Fibroblast of lung (primary cell): ENCODE measurements at regions not wholly inside any gene's neighbourhood (a gene's known extent, or its start where the extent isn't known, plus 50 kb on each side); places are given as distances from the start of the nearest gene placed in this dataset.

ENCODE experiments used
- DNase-seq, 2 donors: peaks; one replicate each; pipeline versions ENCODE4 v3.0.0 to v3.0.0-alpha.2; 2010; ENCODE audit warnings: low read depth in 2 of 2
- H2AFZ ChIP-seq: 2 replicates; pipeline ENCODE4 v1.5.1; 2012; ENCODE audit warnings: low read length, control low read depth, inconsistent platforms
- H3K27ac ChIP-seq: 2 replicates; pipeline ENCODE4 v1.5.1; 2011; ENCODE audit warnings: low read length, control low read depth; ENCODE audit not compliant: insufficient read depth
- H3K27me3 ChIP-seq: 2 replicates; pipeline ENCODE4 v1.5.1; 2011; ENCODE audit warnings: mild to moderate bottlenecking, low read length; ENCODE audit not compliant: control insufficient read depth, insufficient read depth
- H3K36me3 ChIP-seq: 2 replicates; pipeline ENCODE4 v1.5.1; 2011; ENCODE audit warnings: low read length; ENCODE audit not compliant: control insufficient read depth, insufficient read depth
- H3K4me1 ChIP-seq: 2 replicates; pipeline ENCODE4 v1.5.1; 2011; ENCODE audit warnings: low read length; ENCODE audit not compliant: control insufficient read depth, insufficient read depth; ENCODE audit errors: extremely low read depth
- H3K4me2 ChIP-seq: 2 replicates; pipeline ENCODE4 v1.5.1; 2011; ENCODE audit warnings: low read length, control low read depth; ENCODE audit not compliant: insufficient read depth; ENCODE audit errors: extremely low read depth
- H3K4me3 ChIP-seq, 4 experiments: fragments of 200-600 bp in 1 of 4; sonication (generic) in 1 of 4; replicated peaks in 1 of 4; 2 replicates each; pipeline ENCODE4 v1.5.1; 2011 to 2016; ENCODE audit warnings: low read length in 4 of 4, low read depth in 3 of 4, mild to moderate bottlenecking in 3 of 4, control low read depth in 2 of 4, inconsistent platforms in 1 of 4, mixed read lengths in 1 of 4; ENCODE audit not compliant: insufficient read depth in 1 of 4; ENCODE audit errors: control extremely low read depth in 1 of 4
- H3K79me2 ChIP-seq: 2 replicates; pipeline ENCODE4 v1.5.1; 2012; ENCODE audit warnings: mild to moderate bottlenecking, low read length, inconsistent platforms; ENCODE audit not compliant: control insufficient read depth, insufficient read depth
- H3K9ac ChIP-seq: 2 replicates; pipeline ENCODE4 v1.5.1; 2011; ENCODE audit warnings: mild to moderate bottlenecking, low read length, control low read depth; ENCODE audit not compliant: insufficient read depth
- H3K9me3 ChIP-seq: 2 replicates; pipeline ENCODE4 v1.5.1; 2012; ENCODE audit warnings: low read depth, low read length; ENCODE audit not compliant: control insufficient read depth, insufficient read depth
- H4K20me1 ChIP-seq: 2 replicates; pipeline ENCODE4 v1.5.1; 2011; ENCODE audit warnings: low read length; ENCODE audit not compliant: control insufficient read depth, insufficient read depth; ENCODE audit errors: extremely low read depth
- EZH2 ChIP-seq: IDR thresholded peaks from 2 replicates; pipeline ENCODE4 v1.5.1; 2012; ENCODE audit warnings: low read length, control low read depth, mild to moderate bottlenecking; ENCODE audit errors: missing control alignments
- TF ChIP-seq, protein P1 (sequence below), 2 donors: IDR thresholded peaks in 1 of 2; conservative IDR thresholded peaks in 1 of 2; 1 replicate in 1 of 2; 2 replicates in 1 of 2; pipeline ENCODE4 v1.5.1; 2011 to 2012; ENCODE audit warnings: low read length in 2 of 2, control low read depth in 1 of 2, inconsistent platforms in 1 of 2, low read depth in 1 of 2, mild to moderate bottlenecking in 1 of 2

DNA sequence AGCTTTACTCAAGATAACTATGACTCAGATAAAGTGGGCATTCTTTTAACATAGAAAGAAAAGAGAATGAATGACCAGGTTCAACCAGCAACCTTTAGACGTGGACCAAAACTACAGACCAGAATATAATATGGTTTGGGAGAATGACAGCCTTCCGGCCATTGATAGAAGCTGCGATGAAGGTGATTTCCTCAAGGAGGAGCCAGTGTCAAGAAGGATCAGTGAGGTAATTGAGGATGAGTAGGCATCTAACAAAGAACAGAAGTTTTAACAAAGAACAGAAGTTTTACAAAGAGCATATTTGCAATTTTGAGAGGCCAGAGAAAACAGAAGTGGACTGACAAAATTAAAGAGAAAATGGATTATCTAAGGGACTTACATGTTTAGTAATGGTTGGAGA lies 289.0 kb upstream of the AGTR1 start:
- H3K27ac ChIP-seq = no peak overlapping the region
- H2AFZ ChIP-seq = no peak overlapping the region
- no peaks in the 10 kb centered on the region for H3K4me1 ChIP-seq
- no peaks in the 10 kb centered on the region for H3K9me3 ChIP-seq
- H3K27me3 ChIP-seq = no peaks in the 10 kb centered on the region
- DNase-seq = no peak
- no peak overlapping the region for H3K4me2 ChIP-seq
- no peak overlapping the region for H3K9ac ChIP-seq
- no peaks in the 10 kb centered on the region for H3K79me2 ChIP-seq
- H4K20me1 ChIP-seq = no peaks in the 10 kb centered on the region
- no peak overlapping the region for H3K4me3 ChIP-seq
- no peak for TF ChIP-seq EZH2
- TF ChIP-seq, protein P1, sequence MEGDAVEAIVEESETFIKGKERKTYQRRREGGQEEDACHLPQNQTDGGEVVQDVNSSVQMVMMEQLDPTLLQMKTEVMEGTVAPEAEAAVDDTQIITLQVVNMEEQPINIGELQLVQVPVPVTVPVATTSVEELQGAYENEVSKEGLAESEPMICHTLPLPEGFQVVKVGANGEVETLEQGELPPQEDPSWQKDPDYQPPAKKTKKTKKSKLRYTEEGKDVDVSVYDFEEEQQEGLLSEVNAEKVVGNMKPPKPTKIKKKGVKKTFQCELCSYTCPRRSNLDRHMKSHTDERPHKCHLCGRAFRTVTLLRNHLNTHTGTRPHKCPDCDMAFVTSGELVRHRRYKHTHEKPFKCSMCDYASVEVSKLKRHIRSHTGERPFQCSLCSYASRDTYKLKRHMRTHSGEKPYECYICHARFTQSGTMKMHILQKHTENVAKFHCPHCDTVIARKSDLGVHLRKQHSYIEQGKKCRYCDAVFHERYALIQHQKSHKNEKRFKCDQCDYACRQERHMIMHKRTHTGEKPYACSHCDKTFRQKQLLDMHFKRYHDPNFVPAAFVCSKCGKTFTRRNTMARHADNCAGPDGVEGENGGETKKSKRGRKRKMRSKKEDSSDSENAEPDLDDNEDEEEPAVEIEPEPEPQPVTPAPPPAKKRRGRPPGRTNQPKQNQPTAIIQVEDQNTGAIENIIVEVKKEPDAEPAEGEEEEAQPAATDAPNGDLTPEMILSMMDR (conservative IDR thresholded peaks at IDR 0.05 in 1 of 2, IDR thresholded peaks at IDR 0.05 in 1 of 2; ENCODE audit: low read depth in 1 of 2, low read length in 2 of 2) = no peak
- no peaks in the 10 kb centered on the region for H3K36me3 ChIP-seq

DNA sequence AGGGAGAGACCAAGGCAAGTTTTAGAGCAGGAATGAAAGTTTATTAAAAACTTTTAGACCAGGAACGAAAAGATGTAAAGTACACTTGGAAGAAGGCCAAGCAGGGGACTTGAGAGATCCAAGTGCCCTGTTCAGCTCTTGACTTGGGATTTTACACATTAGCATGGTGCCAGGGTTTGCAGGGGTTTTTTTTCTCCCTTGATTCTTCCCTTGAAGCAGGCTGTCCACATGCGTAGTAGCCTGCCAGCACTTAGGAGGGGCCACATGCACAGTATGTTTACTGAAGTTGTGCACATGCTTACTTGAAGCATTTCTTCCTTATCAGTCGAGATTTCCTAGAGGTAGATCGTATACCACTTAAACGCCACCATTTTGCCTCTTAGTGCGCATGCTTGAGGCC lies 277.5 kb upstream of the AGTR1 start:
- H3K27ac ChIP-seq = no peak overlapping the region
- TF ChIP-seq, protein P1 (conservative IDR thresholded peaks at IDR 0.05 in 1 of 2, IDR thresholded peaks at IDR 0.05 in 1 of 2; ENCODE audit: low read depth in 1 of 2, low read length in 2 of 2) = no peak
- no peak for TF ChIP-seq EZH2
- no peak overlapping the region for H3K4me2 ChIP-seq
- H3K36me3 ChIP-seq = no peaks in the 10 kb centered on the region
- H2AFZ ChIP-seq = no peak overlapping the region
- no peaks in the 10 kb centered on the region for H3K4me1 ChIP-seq
- no peak overlapping the region for H3K4me3 ChIP-seq
- no peak for DNase-seq
- H3K9me3 ChIP-seq = no peaks in the 10 kb centered on the region
- no peaks in the 10 kb centered on the region for H4K20me1 ChIP-seq
- no peak overlapping the region for H3K9ac ChIP-seq
- no peaks in the 10 kb centered on the region for H3K27me3 ChIP-seq
- H3K79me2 ChIP-seq = no peaks in the 10 kb centered on the region

DNA sequence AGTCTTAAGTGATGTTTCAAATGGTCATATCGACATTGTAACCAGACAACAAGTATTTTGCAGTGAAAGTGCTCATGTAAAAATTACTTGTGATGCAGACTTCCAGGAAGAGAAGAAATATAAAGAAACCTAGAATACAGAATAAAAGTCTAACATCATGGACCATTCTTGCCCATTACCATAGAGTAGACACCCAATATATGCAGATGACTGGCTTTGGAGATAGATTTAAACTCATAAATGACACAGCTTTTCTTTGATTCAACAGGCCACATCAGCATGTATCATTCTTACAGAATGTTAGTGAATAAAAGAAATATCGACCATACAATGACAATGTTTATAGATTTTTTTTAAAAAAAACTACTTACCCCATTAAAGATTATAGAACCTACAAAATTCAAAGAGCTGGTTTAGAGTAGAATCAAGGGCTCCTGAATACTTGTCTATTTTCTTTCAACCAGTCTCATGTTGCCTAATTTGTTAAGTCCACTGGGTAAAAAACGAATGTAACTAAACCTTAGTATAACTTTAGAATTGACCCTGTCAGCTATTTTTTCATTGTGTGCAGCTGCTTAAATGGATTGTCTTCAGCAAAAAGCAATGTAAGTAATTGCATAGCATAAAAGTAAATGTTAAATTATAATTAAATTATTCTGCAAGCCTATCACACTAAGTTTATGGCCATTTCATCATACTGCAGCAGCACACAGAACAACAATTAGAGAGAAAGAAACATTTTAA lies 268.7 kb upstream of the AGTR1 start:
- Histone ChIP-seq H3K4me2 (no peak overlapping the region), H3K9me3 (no peaks in the 10 kb centered on the region), H3K9ac (no peak overlapping the region), H3K36me3 (no peaks in the 10 kb centered on the region), H3K27ac (no peak overlapping the region), H3K27me3 (no peaks in the 10 kb centered on the region), H2AFZ (no peak overlapping the region), H3K79me2 (no peaks in the 10 kb centered on the region), H4K20me1 (no peaks in the 10 kb centered on the region), H3K4me1 (no peaks in the 10 kb centered on the region), H3K4me3 (no peak overlapping the region)
- DNase-seq = no peak
- no peak for TF ChIP-seq EZH2
- TF ChIP-seq, protein P1 (conservative IDR thresholded peaks at IDR 0.05 in 1 of 2, IDR thresholded peaks at IDR 0.05 in 1 of 2; ENCODE audit: low read depth in 1 of 2, low read length in 2 of 2) = no peak
